Endothelial cell of hepatic sinusoid (primary cell): ENCODE measurements at regions not wholly inside any gene's neighbourhood (a gene's known extent, or its start where the extent isn't known, plus 50 kb on each side); places are given as distances from the start of the nearest gene placed in this dataset.

Source experiments
- in situ Hi-C: cut with HindIII; loops from 2 replicates; pipeline ENCODE4 v1.10.0; 2017; ENCODE audit warnings: low sequenced_read_pairs

DNA sequence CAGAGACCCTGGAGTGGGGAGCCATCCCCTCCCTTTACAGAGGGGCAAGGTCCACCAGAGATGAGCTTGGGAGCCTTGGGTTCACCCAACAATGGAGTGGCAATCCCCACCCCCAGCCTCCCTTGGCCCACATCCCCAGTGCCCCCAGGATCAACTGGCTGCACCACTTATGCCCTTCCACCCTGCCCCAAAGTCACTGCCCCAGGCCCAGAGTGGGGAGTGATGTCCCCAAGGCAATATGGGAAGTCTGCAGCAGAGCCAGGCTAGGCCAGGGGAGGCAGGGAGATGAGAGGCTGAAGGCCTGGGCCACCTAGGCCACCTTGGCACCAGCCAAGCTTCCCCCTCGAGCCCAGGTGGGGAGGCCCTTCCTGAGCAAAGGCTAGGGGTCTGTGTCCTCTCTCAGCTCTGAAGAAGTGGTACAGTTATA lies 145.5 kb downstream of the SMAD6 start:
- in situ Hi-C loops, result loop anchor here (5.0 kb wide), 3 partner anchors 35 to 80 kb away; no protein-coding TSS in a partner anchor

DNA sequence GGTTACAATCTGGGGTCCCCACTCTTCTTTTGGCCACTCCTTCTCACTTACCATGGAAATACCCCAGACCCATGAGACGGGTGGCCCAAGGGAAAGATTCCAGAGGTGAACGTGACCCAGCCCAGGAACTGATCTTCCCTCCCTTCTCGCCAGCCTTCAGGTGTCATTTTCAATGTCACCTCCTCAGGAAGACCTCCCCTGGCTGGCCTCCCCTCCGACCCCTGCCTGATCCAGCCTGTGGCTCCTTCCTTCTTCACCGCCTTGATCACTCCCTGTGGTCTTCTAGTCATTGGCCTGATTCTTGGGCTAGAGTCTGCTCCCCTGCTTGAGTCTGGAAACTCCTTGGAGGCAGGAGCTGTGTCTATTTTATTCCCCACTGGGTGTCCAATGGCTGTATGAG lies 146.1 kb downstream of the SMAD6 start:
- in situ Hi-C loops, result loop anchor here (5.0 kb wide), 3 partner anchors 34 to 81 kb away; no protein-coding TSS in a partner anchor

GRCh38 chr15:66848686-66849392 lies 146.8 kb downstream of the SMAD6 start:
- in situ Hi-C loops, result loop anchor here (5.0 kb wide), 3 partner anchors 33 to 82 kb away; no protein-coding TSS in a partner anchor

DNA sequence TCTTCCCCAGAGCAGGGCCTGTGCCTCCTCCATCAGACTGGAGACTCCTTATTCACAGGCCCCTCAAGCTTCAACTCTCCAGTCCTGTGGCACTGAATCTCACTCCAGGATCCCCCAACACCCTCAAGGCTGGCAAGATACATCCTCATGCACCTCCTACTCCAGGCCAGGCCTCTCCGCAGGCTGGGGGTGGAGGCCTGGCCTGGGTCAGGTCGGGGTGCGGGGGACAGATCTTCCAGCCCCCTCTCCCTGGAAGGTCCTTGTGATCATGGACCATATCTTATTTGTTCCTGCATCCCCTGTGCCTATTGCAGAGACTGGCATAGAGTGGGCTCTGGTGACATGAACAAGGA lies 147.3 kb downstream of the SMAD6 start:
- in situ Hi-C loops, result loop anchor here (5.0 kb wide), 3 partner anchors 33 to 82 kb away; no protein-coding TSS in a partner anchor

- in situ Hi-C loops, result loop anchor here (5.0 kb wide), 3 partner anchors 33 to 82 kb away; no protein-coding TSS in a partner anchor
Observed at GRCh38 chr15:66849746-66850077, 147.7 kb downstream of the SMAD6 start.

DNA sequence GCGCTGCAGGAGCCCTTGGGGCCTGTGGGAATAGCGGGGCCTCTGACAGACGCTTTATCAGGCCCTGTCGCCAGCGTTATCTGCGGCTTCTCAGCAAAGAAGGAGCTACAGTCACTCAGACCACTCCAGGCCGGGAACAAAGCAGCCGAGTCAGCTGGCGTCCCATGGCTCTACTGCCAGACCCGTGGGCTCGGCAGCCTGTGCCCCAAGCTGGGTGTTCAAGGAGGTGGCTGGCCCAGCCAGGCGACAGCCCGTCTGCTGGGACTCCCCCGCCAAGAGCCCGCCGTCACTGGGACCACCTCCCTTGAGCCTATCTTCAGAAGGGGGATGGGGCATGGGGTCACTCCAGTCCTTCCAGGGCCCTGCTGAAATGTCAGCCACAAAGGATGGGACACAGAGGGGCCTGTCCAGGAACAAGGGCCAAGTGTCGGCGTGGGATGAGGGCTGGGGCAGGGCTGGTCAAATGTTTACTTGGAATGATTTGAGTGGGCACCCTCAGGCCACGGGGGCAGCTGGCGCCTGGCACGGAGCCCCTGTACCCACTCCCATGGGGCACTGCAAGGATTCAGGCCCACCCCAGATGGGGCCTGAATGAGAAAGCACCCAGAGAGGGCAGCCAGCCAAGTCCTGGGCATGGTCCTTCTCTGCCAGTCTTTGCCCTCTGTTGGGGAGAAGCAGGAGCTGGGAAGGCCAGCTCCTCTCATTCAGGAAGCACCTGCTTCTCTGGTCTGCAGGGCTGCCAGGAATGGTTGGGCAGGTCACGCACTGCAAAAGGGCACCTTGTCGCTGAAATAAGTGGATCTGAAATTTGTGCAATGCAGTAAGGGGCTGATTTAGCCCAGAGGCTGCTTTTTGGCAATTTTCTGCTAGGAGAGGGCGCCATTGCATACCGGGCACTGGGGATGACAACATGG lies 148.3 kb downstream of the SMAD6 start:
- in situ Hi-C loops, result no loop called here

- in situ Hi-C loops, result no loop called here
Observed at GRCh38 chr15:66850996-66851310, 148.9 kb downstream of the SMAD6 start.

- in situ Hi-C loops, result no loop called here
Observed at GRCh38 chr15:66851311-66852063, 149.5 kb downstream of the SMAD6 start.

DNA sequence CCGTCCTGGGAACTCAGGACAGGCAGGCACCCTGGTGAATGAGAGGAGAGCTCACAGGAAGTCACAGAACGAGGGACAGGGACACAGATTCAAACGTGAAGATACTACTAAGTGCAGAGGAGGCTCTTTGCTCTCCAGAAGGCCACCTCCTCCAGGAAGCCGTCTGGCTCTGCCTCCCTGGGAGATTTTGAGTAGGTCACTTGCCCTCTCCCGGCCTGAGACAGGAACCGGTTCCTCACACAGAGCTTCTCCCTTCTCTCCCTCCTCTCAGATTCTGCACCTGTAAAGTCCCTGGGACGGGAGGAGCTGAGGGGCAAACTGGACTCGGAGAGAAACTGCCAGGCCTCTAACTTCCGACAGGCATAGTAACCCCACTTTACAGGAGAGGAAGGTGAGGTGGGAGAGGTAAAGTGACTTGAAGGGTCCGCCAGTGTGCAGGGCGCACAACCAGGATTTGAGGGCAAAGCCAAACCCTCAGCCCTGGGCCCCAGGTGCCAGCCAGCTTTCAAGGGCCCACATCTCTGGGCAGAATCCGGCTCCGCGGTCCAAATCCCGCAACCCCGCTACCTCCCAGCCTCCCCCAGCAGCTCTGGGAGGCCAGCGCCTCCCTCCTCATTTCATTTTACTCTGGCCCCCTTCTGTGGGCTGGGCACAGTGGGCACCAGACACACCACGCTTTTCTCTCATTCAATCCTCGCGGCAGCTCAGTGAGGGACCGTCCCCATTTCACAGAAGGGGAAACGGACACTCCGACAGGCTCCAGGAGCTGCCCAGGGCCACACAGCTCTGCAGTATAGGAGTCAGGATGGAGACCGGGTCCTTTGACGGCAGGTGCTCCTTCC lies 150.2 kb downstream of the SMAD6 start:
- in situ Hi-C loops, result no loop called here

- in situ Hi-C loops, result no loop called here
Observed at GRCh38 chr15:66854012-66854965, 152.3 kb downstream of the SMAD6 start.

DNA sequence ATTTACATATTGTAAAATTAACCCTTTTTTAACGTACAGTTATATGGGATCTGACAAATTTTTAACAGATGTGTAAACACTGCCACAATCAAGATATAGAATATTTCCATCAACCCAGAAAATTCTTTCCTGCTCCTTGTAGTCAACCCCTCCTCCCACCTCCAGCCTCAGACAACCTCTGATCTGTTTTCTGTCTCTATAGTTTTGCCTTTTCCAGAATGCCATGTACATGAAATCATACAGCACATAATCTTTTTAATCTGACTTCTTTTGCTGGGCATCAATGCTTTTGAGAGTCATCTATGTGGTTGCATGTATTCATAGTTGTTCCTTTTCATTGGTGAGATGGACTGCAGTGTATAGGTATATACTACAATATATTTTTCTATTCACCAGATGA lies 153.0 kb downstream of the SMAD6 start:
- in situ Hi-C loops, result no loop called here

GRCh38 chr15:66857694-66858093 lies 155.7 kb downstream of the SMAD6 start:
- in situ Hi-C loops, result no loop called here

- in situ Hi-C loops, result no loop called here
Observed at GRCh38 chr15:66858423-66859207, 156.6 kb downstream of the SMAD6 start.

DNA sequence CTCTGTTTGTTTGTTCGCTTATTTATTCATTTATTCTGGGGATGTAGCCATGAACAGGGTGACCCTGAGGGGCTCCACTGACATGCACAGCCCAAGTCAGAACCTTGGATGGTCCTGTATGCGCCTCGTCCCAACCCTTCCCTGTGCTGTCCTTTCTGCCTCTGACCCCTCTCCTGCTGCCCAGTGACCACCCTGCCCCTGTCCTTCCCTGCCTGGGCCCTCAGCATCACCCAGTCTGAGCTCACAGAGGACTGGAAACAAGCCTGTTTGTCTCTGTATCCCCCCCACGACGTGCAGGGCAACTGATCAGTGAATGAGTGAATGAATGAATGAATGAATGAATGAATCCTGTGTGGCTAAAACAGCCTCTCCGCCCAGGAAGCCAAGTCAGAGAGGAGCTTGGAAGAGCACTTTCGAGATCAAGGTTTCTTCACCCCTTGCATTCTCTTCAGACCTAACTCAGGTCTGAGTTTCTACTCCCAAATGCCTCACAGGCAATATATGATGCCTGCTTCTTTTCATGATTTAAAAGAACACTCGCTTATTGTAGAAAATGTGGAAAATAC lies 157.7 kb downstream of the SMAD6 start:
- in situ Hi-C loops, result no loop called here

DNA sequence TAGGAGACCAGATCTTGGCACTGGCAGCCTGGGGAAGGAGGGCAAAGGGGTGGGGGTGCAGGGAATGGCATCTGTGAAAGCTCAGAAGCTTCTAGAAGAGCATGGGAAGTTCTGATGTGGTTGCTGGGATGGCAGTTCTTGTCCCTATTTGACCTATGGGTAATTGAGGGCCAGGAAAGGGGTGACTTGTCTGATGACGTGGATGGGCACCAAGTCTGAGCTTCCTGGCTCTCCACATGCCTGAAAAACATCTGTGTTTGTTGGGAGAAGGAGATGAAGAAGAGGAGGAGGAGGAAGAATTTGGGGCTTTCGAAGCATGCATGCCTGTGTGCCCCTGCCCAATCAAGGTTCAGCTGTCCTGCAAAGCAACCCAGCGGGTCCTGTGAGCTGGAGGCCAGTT lies 158.8 kb downstream of the SMAD6 start:
- in situ Hi-C loops, result no loop called here

GRCh38 chr15:66862111-66862939 lies 160.3 kb downstream of the SMAD6 start:
- in situ Hi-C loops, result no loop called here

DNA sequence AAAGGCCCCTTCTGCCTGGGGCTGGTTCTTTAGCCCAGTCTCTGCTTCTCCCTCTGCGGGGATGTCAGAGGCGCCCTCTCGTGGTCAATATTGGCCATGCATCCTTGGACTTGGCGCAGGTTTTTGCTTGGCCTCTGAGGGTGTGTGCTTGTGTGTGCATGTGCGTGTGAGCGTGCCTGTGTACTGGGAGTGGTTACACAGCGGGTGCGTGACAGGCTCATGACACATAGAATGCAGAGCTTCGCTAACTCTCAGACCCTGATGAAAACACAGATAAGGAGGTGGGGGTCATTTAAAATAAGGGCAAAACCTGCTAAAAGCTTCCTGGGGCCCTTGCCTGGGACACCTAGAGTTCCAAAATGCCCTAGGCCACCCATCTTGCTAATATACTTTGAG lies 160.9 kb downstream of the SMAD6 start:
- in situ Hi-C loops, result no loop called here
